Type B pancreatic cell (in vitro differentiated cells): ENCODE measurements at regions not wholly inside any gene's neighbourhood (a gene's known extent, or its start where the extent isn't known, plus 50 kb on each side); places are given as distances from the start of the nearest gene placed in this dataset.

ENCODE experiments used
- DNase-seq: peaks from one replicate; pipeline ENCODE4 v3.0.0; 2021; ENCODE audit warnings: mixed read lengths; ENCODE audit not compliant: unreplicated experiment; ENCODE audit errors: extremely low spot score
- H3K27ac Mint-ChIP-seq: 2 replicates; pipeline ENCODE4 v1.8.0; 2021; ENCODE audit warnings: mild to moderate bottlenecking, mixed read lengths
- H3K27me3 Mint-ChIP-seq: 2 replicates; pipeline ENCODE4 v1.8.0; 2021; ENCODE audit warnings: mixed read lengths
- H3K36me3 Mint-ChIP-seq: 2 replicates; pipeline ENCODE4 v1.8.0; 2021; ENCODE audit warnings: mixed read lengths
- H3K4me1 Mint-ChIP-seq: one replicate; pipeline ENCODE4 v1.8.0; 2021; ENCODE audit warnings: mixed read lengths; ENCODE audit not compliant: unreplicated experiment
- H3K4me3 Mint-ChIP-seq: 2 replicates; pipeline ENCODE4 v1.8.0; 2021; ENCODE audit warnings: mild to moderate bottlenecking, mixed read lengths
- H3K9me3 Mint-ChIP-seq: 2 replicates; pipeline ENCODE4 v1.8.0; 2021; ENCODE audit warnings: mixed read lengths
- CTCF ChIP-seq: fragments of 200-600 bp; sonication (generic); conservative IDR thresholded peaks from 2 replicates; pipeline ENCODE4 v1.5.0; 2021; ENCODE audit warnings: antibody characterized with exemption, mild to moderate bottlenecking

DNA sequence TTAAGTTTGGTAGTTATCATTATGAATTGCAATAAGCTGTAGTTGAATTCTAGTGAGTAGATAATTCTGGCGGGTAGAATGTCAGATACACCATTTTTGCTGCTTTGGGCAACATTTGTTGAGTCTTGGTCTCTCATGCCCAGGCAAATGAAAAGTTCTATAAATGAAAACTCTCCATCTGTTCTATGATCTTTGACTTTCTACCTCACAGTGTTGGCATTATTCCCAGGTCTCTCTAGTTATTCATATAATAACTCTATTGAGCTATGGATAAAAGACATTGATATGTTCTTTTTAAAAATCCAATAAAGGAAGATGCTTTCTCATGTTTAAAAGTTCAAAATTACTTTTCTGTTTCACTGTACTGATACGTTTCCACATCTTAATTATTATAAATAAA is 415.3 kb upstream of the SEMA3D start:
- TF ChIP-seq CTCF: no peak
- Mint-ChIP-seq H3K4me1 (peaks cover 7% of the 10 kb centered on the region), H3K9me3 (peaks cover 5% of the 10 kb centered on the region), H3K27me3 (no peaks in the 10 kb centered on the region), H3K36me3 (no peaks in the 10 kb centered on the region), H3K4me3 (no peak overlapping the region), H3K27ac (no peak overlapping the region)
- no peak for DNase-seq

DNA sequence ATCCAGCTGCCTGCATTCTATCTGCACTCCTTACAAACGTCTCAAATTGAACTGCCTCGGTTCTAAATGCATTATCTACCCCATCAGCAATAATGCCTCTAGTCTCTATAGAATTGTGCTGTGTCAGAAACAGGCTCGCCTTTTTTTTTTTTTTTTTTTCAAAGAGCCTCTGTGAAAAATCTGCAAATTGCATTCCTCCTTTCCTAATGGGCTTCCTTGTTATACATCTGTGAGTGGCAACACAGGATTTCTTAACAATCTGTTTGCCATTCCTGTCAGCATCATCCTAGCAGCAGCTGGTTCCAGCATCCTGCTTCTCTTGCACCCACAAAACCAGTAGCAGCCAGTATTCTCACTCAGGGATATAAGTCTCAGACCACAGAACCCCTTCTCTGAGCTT is 413.5 kb upstream of the SEMA3D start:
- no peak for TF ChIP-seq CTCF
- Mint-ChIP-seq H3K27ac (peak overlapping the region; percentile 29), H3K9me3 (peaks cover 5% of the 10 kb centered on the region), H3K4me1 (peaks cover 12% of the 10 kb centered on the region), H3K27me3 (no peaks in the 10 kb centered on the region), H3K36me3 (no peaks in the 10 kb centered on the region), H3K4me3 (peak overlapping the region; percentile 29)
- DNase-seq: no peak

DNA sequence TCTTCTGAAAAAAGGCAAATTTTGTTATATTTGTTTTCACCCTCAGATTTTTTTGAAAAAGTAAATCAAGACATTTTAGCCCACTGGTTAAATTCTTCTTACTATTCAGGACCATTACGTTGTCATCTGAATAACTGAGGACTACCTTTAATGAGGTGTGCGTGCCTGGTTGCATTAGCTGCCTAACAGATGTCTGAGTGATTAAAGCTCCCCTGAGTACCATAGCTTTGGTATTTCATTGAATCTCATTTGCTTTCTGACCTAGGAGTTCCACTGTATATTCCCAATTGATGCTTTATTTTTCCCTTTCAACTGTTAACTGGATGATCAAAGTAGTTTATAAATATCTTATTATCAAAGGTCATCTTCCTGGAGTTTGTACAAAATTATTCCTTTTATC is 410.0 kb upstream of the SEMA3D start:
- no peak for DNase-seq
- H3K9me3 Mint-ChIP-seq: no peaks in the 10 kb centered on the region
- H3K27ac Mint-ChIP-seq: peak overlapping the region; percentile 37
- no peaks in the 10 kb centered on the region for H3K27me3 Mint-ChIP-seq
- H3K4me1 Mint-ChIP-seq: peaks cover 25% of the 10 kb centered on the region
- TF ChIP-seq CTCF: no peak
- no peaks in the 10 kb centered on the region for H3K36me3 Mint-ChIP-seq
- H3K4me3 Mint-ChIP-seq: no peak overlapping the region

GRCh38 chr7:85595750-85596178 is 408.9 kb upstream of the SEMA3D start:
- Mint-ChIP-seq H3K9me3 (no peaks in the 10 kb centered on the region), H3K27ac (no peak overlapping the region), H3K27me3 (no peaks in the 10 kb centered on the region), H3K4me1 (peaks cover 25% of the 10 kb centered on the region), H3K36me3 (no peaks in the 10 kb centered on the region), H3K4me3 (no peak overlapping the region)
- DNase-seq: no peak
- no peak for TF ChIP-seq CTCF

DNA sequence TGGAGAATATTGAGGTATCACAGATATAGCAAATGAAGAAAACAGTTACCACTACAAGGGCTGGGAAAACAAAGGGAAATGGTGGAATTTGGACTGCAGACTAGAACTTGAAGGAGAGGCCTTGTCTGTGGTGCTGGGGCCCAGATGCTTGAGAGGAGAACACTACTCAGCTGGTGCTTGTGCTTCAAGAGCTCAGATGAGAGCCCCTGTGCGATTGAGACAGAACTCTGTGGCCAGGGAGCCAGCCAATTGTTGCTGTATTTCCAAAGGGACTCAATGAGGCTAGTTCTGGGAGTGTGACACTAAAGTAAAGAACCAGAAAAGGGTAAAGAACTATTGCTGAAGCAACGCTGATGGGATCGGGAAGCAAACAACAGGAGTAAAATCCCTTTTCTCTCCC is 406.5 kb upstream of the SEMA3D start:
- DNase-seq: no peak
- Mint-ChIP-seq H3K4me3 (no peak overlapping the region), H3K27ac (no peak overlapping the region), H3K4me1 (peaks cover 18% of the 10 kb centered on the region), H3K36me3 (no peaks in the 10 kb centered on the region), H3K27me3 (no peaks in the 10 kb centered on the region), H3K9me3 (no peaks in the 10 kb centered on the region)
- TF ChIP-seq CTCF: no peak

GRCh38 chr7:85587785-85588184 is 400.9 kb upstream of the SEMA3D start:
- H3K9me3 Mint-ChIP-seq: peaks cover 4% of the 10 kb centered on the region
- H3K4me1 Mint-ChIP-seq: peaks cover 7% of the 10 kb centered on the region
- no peak for DNase-seq
- no peaks in the 10 kb centered on the region for H3K27me3 Mint-ChIP-seq
- H3K27ac Mint-ChIP-seq: peak overlapping the region; percentile 27
- no peaks in the 10 kb centered on the region for H3K36me3 Mint-ChIP-seq
- no peak overlapping the region for H3K4me3 Mint-ChIP-seq
- no peak for TF ChIP-seq CTCF
